ENCODE measurements at regions not wholly inside any gene's neighbourhood (a gene's known extent, or its start where the extent isn't known, plus 50 kb on each side); places are given as distances from the start of the nearest gene placed in this dataset.
"Not testable (repeated sequence)": the region's sequence is repeated elsewhere in the genome, so short reads cannot be mapped to it uniquely, and the experiment has no call there.

DNA sequence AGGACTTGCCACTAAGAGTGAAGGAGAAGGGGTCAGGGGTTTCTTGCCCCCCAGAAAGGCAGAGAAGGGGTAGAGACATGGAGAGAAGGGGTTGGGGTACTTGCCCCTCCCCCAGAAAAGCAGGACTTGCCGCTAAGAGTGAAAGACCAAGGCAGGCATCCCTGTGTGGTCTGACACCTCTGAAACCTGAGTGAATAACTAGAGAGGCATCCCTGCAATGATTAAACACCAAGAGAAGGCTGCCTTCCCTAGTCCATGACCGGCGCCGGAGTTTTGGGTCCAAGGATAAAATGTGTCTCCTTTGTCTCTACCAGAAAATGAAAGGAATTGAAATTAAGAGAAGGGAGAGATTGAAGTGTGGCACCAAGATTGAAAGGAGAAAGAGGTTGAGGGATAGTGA, 102.3 kb upstream of the SLC7A14 start:
- TF ChIP-seq, protein P1, sequence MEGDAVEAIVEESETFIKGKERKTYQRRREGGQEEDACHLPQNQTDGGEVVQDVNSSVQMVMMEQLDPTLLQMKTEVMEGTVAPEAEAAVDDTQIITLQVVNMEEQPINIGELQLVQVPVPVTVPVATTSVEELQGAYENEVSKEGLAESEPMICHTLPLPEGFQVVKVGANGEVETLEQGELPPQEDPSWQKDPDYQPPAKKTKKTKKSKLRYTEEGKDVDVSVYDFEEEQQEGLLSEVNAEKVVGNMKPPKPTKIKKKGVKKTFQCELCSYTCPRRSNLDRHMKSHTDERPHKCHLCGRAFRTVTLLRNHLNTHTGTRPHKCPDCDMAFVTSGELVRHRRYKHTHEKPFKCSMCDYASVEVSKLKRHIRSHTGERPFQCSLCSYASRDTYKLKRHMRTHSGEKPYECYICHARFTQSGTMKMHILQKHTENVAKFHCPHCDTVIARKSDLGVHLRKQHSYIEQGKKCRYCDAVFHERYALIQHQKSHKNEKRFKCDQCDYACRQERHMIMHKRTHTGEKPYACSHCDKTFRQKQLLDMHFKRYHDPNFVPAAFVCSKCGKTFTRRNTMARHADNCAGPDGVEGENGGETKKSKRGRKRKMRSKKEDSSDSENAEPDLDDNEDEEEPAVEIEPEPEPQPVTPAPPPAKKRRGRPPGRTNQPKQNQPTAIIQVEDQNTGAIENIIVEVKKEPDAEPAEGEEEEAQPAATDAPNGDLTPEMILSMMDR (conservative IDR thresholded peaks at IDR 0.05; ENCODE audit: low read length), result not testable (repeated sequence)
- TF ChIP-seq EZH2phosphoT487 (IDR thresholded peaks at IDR 0.05; ENCODE audit: borderline replicate concordance), result not testable (repeated sequence)
